T-helper 9 cell (primary cell): ENCODE measurements at regions not wholly inside any gene's neighbourhood (a gene's known extent, or its start where the extent isn't known, plus 50 kb on each side); places are given as distances from the start of the nearest gene placed in this dataset.

ENCODE experiments used
- DNase-seq: peaks from one replicate; pipeline ENCODE4 v3.0.0-alpha.2; 2020

DNA sequence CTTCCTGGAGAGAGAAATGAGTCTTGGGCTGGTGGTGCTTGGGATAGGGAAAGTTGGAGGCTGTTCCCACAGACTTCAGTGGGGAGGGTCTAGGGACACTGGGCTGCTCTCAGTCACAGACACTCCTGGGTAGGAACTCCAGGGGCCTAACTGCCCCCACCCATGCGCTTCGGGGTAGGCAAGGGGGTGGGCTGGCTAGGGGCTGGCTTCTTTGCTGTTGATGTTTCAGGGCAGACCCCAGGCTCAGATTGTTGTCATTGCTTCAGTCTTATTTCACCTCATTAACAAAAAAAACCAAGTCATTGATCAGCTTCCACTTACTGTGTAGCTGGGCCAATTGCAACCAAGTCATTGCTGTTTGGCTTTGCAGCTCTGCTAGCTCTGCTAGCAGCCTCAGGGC, 160.1 kb upstream of the CSF3R start:
- no peak for DNase-seq

DNA sequence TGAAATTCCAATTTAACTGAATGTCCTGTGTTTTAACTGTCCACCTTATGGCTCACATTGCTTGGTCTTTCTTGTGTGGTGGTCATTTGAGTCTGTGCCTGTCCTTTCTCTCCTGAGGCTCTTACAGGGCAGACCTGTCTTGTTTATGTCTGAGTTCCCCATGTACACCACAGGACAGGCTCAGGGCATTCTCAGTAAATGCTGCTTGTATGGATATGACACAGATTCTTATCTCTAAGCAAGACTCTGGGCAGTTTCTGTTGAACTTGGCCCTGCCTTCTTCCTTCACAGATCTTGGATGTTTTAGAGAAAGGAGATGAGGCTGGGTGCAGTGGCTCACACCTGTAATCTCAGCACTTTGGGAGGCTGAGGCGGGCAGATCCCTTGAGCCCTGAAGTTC, 159.1 kb upstream of the CSF3R start:
- no peak for DNase-seq

DNA sequence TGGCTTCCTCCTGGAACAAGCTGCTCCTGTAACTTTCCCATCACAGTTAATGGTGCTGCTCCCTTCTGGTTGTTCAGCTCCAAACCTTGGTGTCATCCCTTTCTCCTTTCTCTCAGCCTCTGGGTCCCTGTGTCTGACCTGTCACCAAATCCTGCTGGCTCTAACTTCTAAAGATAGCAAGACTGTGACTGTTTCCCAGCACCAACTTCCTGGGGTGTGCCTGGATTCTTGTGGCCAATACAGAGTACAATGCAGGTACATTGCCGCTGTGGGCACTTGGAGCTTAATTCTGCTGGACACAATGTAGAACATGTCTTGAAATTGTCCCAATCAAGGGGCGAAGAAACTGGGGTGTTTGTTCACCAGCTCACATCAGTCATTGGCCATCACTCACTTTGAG, 156.7 kb upstream of the CSF3R start:
- DNase-seq: no peak

DNA sequence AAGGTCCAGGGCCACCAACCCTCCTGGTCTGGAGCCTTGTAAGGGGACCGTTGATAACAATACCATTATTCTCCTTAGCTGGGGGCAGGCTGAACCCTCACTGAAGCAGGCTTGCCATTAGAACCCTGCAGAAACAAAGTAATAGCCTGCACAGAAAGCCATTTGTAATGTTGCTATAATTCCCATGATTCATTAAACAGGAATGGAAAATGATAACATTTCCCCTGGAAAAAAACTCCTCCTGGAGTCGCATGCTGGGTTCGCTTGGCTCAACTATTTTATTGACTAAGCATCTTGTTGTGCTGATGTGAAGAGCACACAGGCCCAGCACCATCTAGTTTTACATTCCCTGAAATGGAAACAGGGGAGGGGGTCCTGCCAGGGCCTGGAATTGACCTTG, 155.6 kb upstream of the CSF3R start:
- DNase-seq: no peak

DNA sequence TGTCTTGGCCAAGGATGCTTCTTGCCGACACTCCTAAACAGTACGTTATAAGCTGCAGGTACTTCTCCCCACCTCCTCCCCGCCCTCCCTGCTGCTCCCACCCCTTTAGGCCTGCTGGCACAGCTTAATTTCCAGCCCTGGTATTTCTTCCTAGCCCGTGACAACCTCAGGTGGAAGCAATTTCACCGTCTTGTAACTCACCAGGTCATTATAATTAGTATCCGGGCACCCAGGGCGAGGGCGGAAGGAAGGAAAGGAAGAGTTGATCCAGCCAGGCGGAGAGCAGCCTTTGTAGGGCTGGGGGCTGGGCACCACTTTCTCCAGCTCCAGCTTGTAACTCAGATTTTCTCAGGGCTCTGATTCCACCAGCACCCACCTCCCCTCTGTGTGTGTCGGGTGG, 153.5 kb upstream of the CSF3R start:
- no peak for DNase-seq

DNA sequence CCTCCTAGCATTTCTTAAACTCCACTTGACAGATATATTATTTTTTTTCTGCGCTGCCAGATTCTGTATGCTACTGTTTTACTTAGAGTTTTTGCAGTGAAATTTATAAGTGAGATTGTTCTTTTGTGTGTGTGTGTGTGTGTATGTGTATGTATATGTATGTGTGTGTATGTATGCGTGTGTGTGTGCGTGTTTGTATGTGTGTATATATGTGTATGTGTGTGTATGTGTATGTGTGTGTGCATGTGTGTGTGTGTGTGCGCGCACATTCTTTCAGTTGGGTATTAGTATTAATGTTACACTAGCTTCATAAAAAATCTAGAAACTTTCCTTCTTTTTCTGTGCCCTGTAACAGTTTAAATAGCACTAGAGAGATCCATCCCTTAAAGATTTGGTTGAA, 152.6 kb upstream of the CSF3R start:
- no peak for DNase-seq

DNA sequence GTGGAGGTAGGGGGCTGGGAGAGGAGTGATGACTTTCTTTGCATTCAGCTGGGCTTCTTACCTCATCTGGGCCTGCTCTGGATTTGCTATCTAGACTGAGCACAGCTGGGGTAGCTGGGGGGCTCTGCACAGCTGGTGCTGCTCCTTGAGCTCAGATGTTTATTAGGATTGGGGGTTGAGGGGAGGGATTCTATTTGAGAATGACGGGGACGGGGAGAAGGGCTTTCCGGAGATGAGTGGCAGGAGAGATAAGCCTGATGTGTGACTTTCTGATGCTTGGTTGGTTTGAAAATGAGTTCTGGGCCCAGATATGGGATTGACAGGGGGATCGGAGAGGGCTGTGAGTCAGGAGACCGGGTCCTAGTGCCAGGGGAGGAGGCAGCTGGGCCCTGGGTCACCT, 146.1 kb upstream of the CSF3R start:
- DNase-seq: no peak

GRCh38 chr1:36626435-36626834, 143.7 kb upstream of the CSF3R start:
- no peak for DNase-seq

- no peak for DNase-seq
Observed at GRCh38 chr1:36625935-36626310, 143.2 kb upstream of the CSF3R start.

DNA sequence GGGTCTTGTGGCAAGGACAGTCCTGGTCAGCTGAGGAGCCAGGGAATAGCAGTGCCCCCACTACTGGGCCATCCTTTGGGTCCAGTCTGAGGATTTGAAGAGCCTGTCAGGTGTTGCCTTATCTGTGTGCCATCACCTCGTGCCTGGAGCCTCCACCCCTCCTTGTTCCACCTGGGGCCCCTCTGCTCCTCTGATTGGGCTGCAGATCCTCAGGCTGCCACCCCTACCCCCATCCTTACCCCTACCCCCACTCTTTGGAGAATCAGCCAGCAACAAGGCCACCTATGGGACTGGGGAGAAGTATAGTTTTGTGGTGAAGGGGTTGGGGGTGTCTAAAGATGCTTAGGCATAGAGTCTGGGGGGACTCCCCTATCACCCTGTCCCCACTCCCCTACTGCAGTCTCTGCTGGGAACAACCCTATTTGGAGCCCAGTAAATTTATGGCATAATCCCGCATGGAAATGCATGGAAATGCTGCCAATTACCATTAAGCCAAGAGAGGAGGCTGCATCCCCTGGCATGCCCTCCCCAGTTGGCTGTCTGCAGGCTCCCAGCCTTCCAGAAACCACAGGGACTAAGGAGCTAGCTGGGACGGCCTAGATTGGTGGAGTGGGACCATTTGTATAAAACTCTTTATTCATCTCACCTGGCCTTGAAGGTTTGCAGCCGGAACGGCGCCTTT, 142.7 kb upstream of the CSF3R start:
- no peak for DNase-seq

DNA sequence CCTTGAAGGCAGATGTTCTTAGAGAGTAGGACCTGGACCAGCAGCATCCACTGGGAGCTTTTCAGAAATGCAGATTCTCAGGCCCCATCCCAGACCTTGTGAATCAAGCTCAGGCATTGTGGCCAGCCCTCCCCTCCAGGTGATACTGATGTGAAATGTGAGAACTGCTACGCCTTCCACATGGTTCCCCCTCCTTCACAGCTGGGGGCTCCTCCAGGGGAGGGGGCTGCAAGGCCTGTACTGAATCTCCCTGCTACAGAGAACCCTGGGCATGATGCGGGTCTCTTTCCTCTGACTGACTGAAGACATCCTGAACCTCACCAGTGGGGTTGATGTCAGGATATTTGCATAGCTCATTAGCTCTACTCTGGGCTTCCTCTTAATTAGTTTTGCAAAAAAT, 141.8 kb upstream of the CSF3R start:
- DNase-seq: no peak

- no peak for DNase-seq
Observed at GRCh38 chr1:36622741-36623648, 140.3 kb upstream of the CSF3R start.

- DNase-seq: no peak
Observed at GRCh38 chr1:36621531-36621930, 138.8 kb upstream of the CSF3R start.

GRCh38 chr1:36620142-36620541, 137.4 kb upstream of the CSF3R start:
- DNase-seq: no peak

GRCh38 chr1:36614991-36615390, 132.3 kb upstream of the CSF3R start:
- DNase-seq: no peak

DNA sequence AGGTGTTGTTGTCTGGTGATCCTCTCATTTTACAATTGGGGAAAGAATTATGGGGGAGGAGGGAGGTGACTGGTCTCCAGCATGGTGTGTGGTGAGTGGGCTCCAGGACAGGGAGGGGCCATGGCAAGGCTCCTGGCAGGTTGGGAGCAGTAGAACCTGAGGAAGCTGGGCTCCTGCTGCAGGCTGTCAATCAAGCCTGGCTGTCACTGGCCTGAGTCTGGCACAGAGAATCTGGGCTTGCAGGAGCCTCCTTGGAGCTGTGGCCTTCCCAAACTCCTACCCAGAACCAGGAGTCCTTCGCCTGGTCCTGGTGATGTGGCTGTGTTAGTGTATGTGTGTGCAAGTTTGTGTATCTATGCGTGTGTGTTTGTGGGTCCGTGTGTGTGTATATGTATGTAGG, 131.9 kb upstream of the CSF3R start:
- DNase-seq: no peak

DNA sequence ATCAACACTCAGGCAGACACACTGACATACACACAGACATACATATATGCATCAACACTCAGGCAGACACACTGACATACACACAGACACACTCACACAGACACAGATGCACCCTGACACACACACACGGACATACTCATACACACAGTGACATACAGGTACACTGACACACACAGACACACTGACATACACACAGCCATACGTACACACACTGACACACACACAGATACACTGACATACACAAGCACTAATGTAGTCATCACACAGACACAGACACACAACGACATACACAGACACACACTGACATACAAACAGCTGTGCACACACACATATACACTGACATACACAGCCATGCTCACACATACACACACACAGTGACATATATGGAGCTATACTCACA, 131.0 kb upstream of the CSF3R start:
- no peak for DNase-seq

GRCh38 chr1:36612881-36613280, 130.2 kb upstream of the CSF3R start:
- no peak for DNase-seq

DNA sequence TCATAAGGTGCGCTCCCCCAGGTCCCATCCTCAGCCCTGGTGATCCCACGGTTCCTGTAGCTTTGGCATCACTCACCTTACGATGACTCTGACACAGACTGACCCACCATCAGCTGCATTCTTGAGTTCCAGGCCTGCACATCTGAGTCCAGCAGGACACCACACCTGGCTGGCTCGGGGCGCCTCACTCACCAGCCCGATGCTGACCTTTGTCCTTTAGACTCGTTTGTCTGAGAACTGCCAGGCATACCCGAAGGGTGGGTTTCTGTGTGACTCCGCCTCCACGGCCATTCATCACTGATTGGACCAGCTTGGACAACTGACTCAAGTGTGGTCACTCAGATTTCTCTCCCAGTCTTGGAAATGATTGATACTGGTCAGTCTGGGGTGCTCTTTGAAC, 129.4 kb upstream of the CSF3R start:
- DNase-seq: no peak

- DNase-seq: peak; percentile 11
Observed at GRCh38 chr1:36609241-36610027, 126.7 kb upstream of the CSF3R start.

GRCh38 chr1:36608272-36608671, 125.6 kb upstream of the CSF3R start:
- DNase-seq: no peak

GRCh38 chr1:36607263-36607651, 124.5 kb upstream of the CSF3R start:
- no peak for DNase-seq

DNA sequence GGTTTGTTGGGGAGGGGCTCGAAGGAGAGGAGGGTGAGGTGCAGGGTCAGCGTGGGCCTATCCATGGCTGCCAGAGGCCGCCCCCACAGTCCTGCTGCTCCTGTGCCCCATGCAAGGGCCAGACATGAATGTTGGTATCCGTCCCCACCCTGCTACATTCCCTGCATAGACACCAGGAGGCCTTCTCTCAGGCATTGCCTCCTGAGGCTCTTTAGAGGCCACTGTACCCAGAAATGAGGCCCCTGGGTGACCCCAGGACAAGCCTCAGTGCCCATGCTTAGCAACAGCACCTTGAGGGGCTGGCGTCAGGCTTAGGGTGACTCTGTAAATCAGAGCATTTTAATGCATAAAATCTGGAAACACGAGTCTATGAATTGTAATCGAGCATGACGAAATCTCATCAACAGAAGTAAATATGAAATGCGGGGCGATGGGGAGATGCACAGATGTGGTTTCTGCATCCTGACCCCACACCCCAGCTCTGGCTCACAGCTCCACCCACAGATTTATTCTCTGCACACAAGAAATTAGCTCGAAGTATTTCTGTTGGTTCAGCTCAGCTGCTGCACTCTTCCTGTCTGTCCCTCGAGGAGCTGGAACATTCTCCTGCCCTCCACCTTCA, 124.0 kb upstream of the CSF3R start:
- DNase-seq: no peak
